Mesenchymal stem cell (in vitro differentiated cells and primary cell): ENCODE measurements at regions not wholly inside any gene's neighbourhood (a gene's known extent, or its start where the extent isn't known, plus 50 kb on each side); places are given as distances from the start of the nearest gene placed in this dataset.
"Not testable (repeated sequence)": the region's sequence is repeated elsewhere in the genome, so short reads cannot be mapped to it uniquely, and the experiment has no call there.

Experiments used
- DNase-seq: peaks from one replicate; pipeline ENCODE4 v3.0.0-alpha.2; 2013
- H2AFZ ChIP-seq: one replicate; pipeline ENCODE4 v1.6.1; 2013; ENCODE audit warnings: low read depth, mild to moderate bottlenecking, control low read depth, inconsistent platforms, low read length, moderate library complexity
- H2AK5ac ChIP-seq: 2 replicates; pipeline ENCODE4 v1.6.1; 2013; ENCODE audit warnings: low read length, moderate library complexity, mild to moderate bottlenecking, inconsistent platforms; ENCODE audit not compliant: severe bottlenecking
- H2BK120ac ChIP-seq: one replicate; pipeline ENCODE4 v1.6.1; 2013; ENCODE audit warnings: low read depth, mild to moderate bottlenecking, inconsistent platforms, low read length, moderate library complexity
- H2BK12ac ChIP-seq, 2 experiments: one replicate each; pipeline ENCODE4 v1.6.1; 2013; ENCODE audit warnings: inconsistent platforms in 2 of 2, low read length in 2 of 2, mild to moderate bottlenecking in 2 of 2, moderate library complexity in 2 of 2, control low read depth in 1 of 2
- H2BK15ac ChIP-seq: one replicate; pipeline ENCODE4 v1.6.1; 2013; ENCODE audit warnings: mild to moderate bottlenecking, low read depth, inconsistent platforms; ENCODE audit not compliant: poor library complexity, severe bottlenecking
- H2BK5ac ChIP-seq: 2 replicates; pipeline ENCODE4 v1.6.1; 2013; ENCODE audit warnings: low read depth, mild to moderate bottlenecking, low read length, control low read depth, inconsistent platforms; ENCODE audit not compliant: poor library complexity, severe bottlenecking
- H3K14ac ChIP-seq, 2 experiments: one replicate each; pipeline ENCODE4 v1.6.1; 2013; ENCODE audit warnings: inconsistent platforms in 2 of 2, low read length in 2 of 2, control low read depth in 1 of 2, mild to moderate bottlenecking in 1 of 2, moderate library complexity in 1 of 2
- H3K18ac ChIP-seq, 2 experiments: one replicate each; pipeline ENCODE4 v1.6.1; 2013; ENCODE audit warnings: inconsistent platforms in 2 of 2, low read length in 2 of 2, control low read depth in 1 of 2, low read depth in 1 of 2, mild to moderate bottlenecking in 1 of 2
- H3K23ac ChIP-seq, 2 experiments: one replicate each; pipeline ENCODE4 v1.6.1; 2013; ENCODE audit warnings: inconsistent platforms in 2 of 2, low read length in 2 of 2, mild to moderate bottlenecking in 2 of 2, moderate library complexity in 2 of 2, control low read depth in 1 of 2
- H3K27ac ChIP-seq: 2 replicates; pipeline ENCODE4 v1.5.1; 2013; ENCODE audit warnings: mild to moderate bottlenecking, moderate library complexity, low read length, control low read depth, inconsistent platforms; ENCODE audit not compliant: poor library complexity, severe bottlenecking
- H3K27me3 ChIP-seq, 2 experiments: 2 replicates each; pipeline versions ENCODE4 v1.6.1 to v1.7.0; 2013; ENCODE audit warnings: low read length in 2 of 2, mild to moderate bottlenecking in 2 of 2, moderate library complexity in 2 of 2, control low read depth in 1 of 2, inconsistent platforms in 1 of 2; ENCODE audit not compliant: control insufficient read depth in 1 of 2, insufficient read depth in 1 of 2
- H3K36me3 ChIP-seq, 2 experiments: 2 replicates each; pipeline versions ENCODE4 v1.6.1 to v1.7.0; 2013; ENCODE audit warnings: low read length in 2 of 2, control low read depth in 1 of 2, inconsistent platforms in 1 of 2, low read depth in 1 of 2, mild to moderate bottlenecking in 1 of 2; ENCODE audit not compliant: insufficient read depth in 2 of 2, control insufficient read depth in 1 of 2
- H3K4ac ChIP-seq, 2 experiments: one replicate each; pipeline ENCODE4 v1.6.1; 2013; ENCODE audit warnings: inconsistent platforms in 2 of 2, low read length in 2 of 2, mild to moderate bottlenecking in 2 of 2, moderate library complexity in 2 of 2, control low read depth in 1 of 2, low read depth in 1 of 2
- H3K4me1 ChIP-seq: 2 replicates; pipeline ENCODE4 v1.6.1; 2013; ENCODE audit warnings: low read depth, low read length, control low read depth; ENCODE audit not compliant: control insufficient read depth, insufficient read depth
- H3K4me2 ChIP-seq: 2 replicates; pipeline ENCODE4 v1.6.1; 2013; ENCODE audit warnings: low read length, mild to moderate bottlenecking, inconsistent platforms; ENCODE audit not compliant: poor library complexity, severe bottlenecking
- H3K4me3 ChIP-seq, 2 experiments: 2 replicates each; pipeline versions ENCODE4 v1.5.1 to v1.7.0; 2013; ENCODE audit warnings: low read length in 2 of 2, mild to moderate bottlenecking in 2 of 2, control low read depth in 1 of 2, low read depth in 1 of 2; ENCODE audit not compliant: insufficient read depth in 1 of 2
- H3K79me1 ChIP-seq: replicated peaks from 2 replicates; pipeline ENCODE4 v1.6.1; 2013; ENCODE audit warnings: mild to moderate bottlenecking, control low read depth, low read length, inconsistent platforms; ENCODE audit not compliant: poor library complexity, severe bottlenecking
- H3K9ac ChIP-seq: 2 replicates; pipeline ENCODE4 v1.7.0; 2013; ENCODE audit warnings: mild to moderate bottlenecking, low read length, moderate library complexity
- H3K9me3 ChIP-seq: 2 replicates; pipeline ENCODE4 v1.7.0; 2013; ENCODE audit warnings: mild to moderate bottlenecking, low read length; ENCODE audit not compliant: control insufficient read depth
- H4K8ac ChIP-seq: one replicate; pipeline ENCODE4 v1.6.1; 2013; ENCODE audit warnings: inconsistent platforms, mild to moderate bottlenecking, low read length, moderate library complexity
- H4K91ac ChIP-seq: one replicate; pipeline ENCODE4 v1.6.1; 2013; ENCODE audit warnings: mild to moderate bottlenecking, low read length, inconsistent platforms
- WGBS: methylation state at CpG from one replicate; pipeline ENCODE4 v1.1.7; 2013; ENCODE audit warnings: mixed read lengths; 5-methylcytosine and 5-hydroxymethylcytosine counted together

DNA sequence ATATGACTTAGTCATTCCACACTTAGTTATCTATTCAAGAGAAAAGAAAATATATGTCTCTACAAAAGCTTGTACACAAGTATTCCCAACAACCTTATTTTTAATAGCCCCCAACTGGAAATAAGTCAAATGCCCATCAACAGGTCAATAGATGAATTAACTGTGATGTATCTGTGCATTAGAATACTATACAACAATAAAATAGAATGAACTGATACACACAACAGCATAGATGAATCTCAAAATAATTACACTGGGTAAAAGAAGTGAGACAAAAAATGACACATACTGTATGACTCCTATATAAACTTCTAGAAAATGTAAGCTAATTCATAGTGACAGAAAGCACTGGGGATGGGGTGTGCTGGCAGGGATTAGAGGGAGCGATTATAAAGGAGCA lies 354.1 kb upstream of the DIPK2B start:
- no peak overlapping the region for H2BK12ac ChIP-seq
- no peak overlapping the region for H2AFZ ChIP-seq
- no peaks in the 10 kb centered on the region for H3K79me1 ChIP-seq
- H4K8ac ChIP-seq = no peak overlapping the region
- H3K9me3 ChIP-seq = no peaks in the 10 kb centered on the region
- H3K27me3 ChIP-seq = peaks cover 0 to 8% of the 10 kb centered on the region in 2 experiments
- H3K14ac ChIP-seq = no peak overlapping the region
- no peaks in the 10 kb centered on the region for H3K4me1 ChIP-seq
- WGBS = no CpG with 5 or more reads among the region's 1 CpG
- no peak overlapping the region for H2BK15ac ChIP-seq
- no peak overlapping the region for H4K91ac ChIP-seq
- no peak overlapping the region for H3K4me2 ChIP-seq
- H3K23ac ChIP-seq = no peak overlapping the region
- no peak overlapping the region for H3K4ac ChIP-seq
- H3K36me3 ChIP-seq = no peaks in the 10 kb centered on the region
- no peak overlapping the region for H2BK5ac ChIP-seq
- H3K27ac ChIP-seq = no peak overlapping the region
- H2BK120ac ChIP-seq = no peak overlapping the region
- H3K9ac ChIP-seq = no peak overlapping the region
- H2AK5ac ChIP-seq = no peak overlapping the region
- no peak overlapping the region for H3K4me3 ChIP-seq
- no peak for DNase-seq
- H3K18ac ChIP-seq = no peak overlapping the region

DNA sequence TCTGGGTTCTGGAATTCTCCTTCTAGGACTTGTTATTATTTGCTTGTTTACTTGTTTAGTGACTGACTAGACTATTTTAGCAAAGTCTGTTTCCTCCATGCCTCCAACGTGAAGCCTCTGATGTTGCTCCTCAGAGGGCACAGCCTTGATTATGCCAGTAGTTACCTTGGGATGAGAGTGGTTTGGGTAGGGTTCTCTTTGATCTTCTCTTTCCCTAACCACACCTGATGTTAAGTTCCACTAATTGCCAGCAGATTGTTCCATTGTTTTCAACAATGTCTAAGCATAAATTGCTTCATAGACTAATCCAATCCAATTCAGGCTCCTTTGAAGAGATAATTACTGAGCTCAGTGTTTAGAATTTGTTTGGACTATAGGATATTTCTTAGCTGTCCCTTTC lies 352.7 kb upstream of the DIPK2B start:
- Histone ChIP-seq H3K14ac (no peak overlapping the region), H2AK5ac (no peak overlapping the region), H3K4me1 (no peaks in the 10 kb centered on the region), H4K8ac (no peak overlapping the region), H2AFZ (no peak overlapping the region), H2BK120ac (no peak overlapping the region), H2BK12ac (no peak overlapping the region), H3K4ac (no peak overlapping the region), H3K27me3 (peaks cover 0 to 11% of the 10 kb centered on the region in 2 experiments), H3K18ac (no peak overlapping the region), H4K91ac (no peak overlapping the region), H3K23ac (no peak overlapping the region), H3K4me3 (no peak overlapping the region), H3K27ac (no peak overlapping the region), H3K9ac (no peak overlapping the region), H3K79me1 (no peaks in the 10 kb centered on the region), H3K9me3 (no peaks in the 10 kb centered on the region), H2BK5ac (no peak overlapping the region), H3K36me3 (no peaks in the 10 kb centered on the region), H3K4me2 (no peak overlapping the region), H2BK15ac (no peak overlapping the region)
- DNase-seq = no peak
- WGBS = no CpG with 5 or more reads among the region's 1 CpG

DNA sequence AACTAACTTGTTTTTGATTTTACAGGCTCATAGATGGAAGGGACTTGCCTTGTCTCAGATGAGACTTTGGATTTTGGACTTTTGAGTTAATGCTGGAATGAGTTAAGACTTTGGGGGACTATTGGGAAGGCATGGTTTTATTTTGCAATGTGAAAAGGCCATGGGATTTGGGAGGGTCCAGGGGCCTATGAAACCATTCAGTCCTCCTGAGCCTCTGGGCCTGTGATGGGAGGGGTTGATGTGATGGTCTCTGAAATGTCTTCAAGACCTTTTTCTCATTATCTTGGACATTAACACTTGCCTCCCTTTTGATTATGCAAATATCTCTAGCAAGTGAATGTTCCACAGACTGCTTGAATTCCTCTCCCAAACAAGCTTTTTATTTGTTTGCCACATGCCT lies 346.0 kb upstream of the DIPK2B start:
- H3K14ac ChIP-seq, H3K9ac ChIP-seq, H2BK120ac ChIP-seq, DNase-seq, H3K79me1 ChIP-seq, H3K4me2 ChIP-seq, H3K4ac ChIP-seq, H2BK12ac ChIP-seq, H3K18ac ChIP-seq, H3K27ac ChIP-seq, H2AFZ ChIP-seq, H2BK15ac ChIP-seq, H4K8ac ChIP-seq, H2AK5ac ChIP-seq, H4K91ac ChIP-seq, H2BK5ac ChIP-seq, H3K4me1 ChIP-seq, H3K4me3 ChIP-seq, H3K36me3 ChIP-seq, H3K23ac ChIP-seq: not testable (repeated sequence)
- Histone ChIP-seq H3K27me3 (peaks cover 0 to 17% of the 10 kb centered on the region in 2 experiments), H3K9me3 (peaks cover 35% of the 10 kb centered on the region)

DNA sequence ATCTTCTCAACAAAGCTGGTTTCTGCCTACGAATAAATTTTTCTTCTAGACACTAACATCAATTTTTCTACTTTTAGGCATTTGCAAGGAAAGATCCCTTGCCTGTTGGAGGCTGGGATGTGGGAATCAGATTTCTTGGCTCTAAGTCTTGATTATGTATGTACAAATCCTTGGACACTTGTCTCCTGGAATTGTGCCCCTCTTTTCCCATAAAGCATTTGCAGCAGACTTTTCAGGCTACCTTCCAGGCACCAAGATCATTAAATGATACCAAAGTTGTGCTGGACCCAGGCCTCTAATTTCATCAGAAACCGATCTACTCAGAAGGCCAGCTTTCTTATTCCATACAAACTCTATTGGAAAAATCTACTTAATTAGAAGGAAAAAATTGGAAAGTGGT lies 339.5 kb upstream of the DIPK2B start:
- H2BK12ac ChIP-seq = no peak overlapping the region

More for the DNA sequence above, 339.5 kb upstream of the DIPK2B start:
- Histone ChIP-seq H3K4ac (no peak overlapping the region), H3K27ac (no peak overlapping the region), H2BK15ac (no peak overlapping the region), H3K23ac (no peak overlapping the region), H2BK120ac (no peak overlapping the region), H3K18ac (no peak overlapping the region), H3K4me1 (no peaks in the 10 kb centered on the region), H3K4me2 (no peak overlapping the region), H3K9me3 (peaks cover 33% of the 10 kb centered on the region), H4K91ac (no peak overlapping the region), H2BK5ac (no peak overlapping the region), H3K14ac (no peak overlapping the region), H3K4me3 (no peak overlapping the region), H2AFZ (no peak overlapping the region), H3K79me1 (no peaks in the 10 kb centered on the region), H3K36me3 (no peaks in the 10 kb centered on the region), H4K8ac (no peak overlapping the region), H2AK5ac (no peak overlapping the region), H3K27me3 (peaks cover 0 to 18% of the 10 kb centered on the region in 2 experiments), H3K9ac (no peak overlapping the region)
- DNase-seq = no peak
- no CpG with 5 or more reads among the region's 2 CpGs for WGBS
